ENCODE measurements at regions not wholly inside any gene's neighbourhood (a gene's known extent, or its start where the extent isn't known, plus 50 kb on each side); places are given as distances from the start of the nearest gene placed in this dataset.

- Histone ChIP-seq H3K27me3 (replicated peaks; ENCODE audit: insufficient read depth, low read depth, low read length, poor library complexity) (no peaks in the 10 kb centered on the region), H3K36me3 (ENCODE audit: insufficient read depth, low read length, poor library complexity, severe bottlenecking) (no peaks in the 10 kb centered on the region), H3K4me1 (ENCODE audit: insufficient read depth, low read length, poor library complexity, severe bottlenecking) (peaks cover under 1% of the 10 kb centered on the region), H3K27ac (ENCODE audit: low read depth, low read length, poor library complexity, severe bottlenecking) (no peak overlapping the region), H3K9me3 (ENCODE audit: low read depth, low read length, poor library complexity, severe bottlenecking) (no peaks in the 10 kb centered on the region), H3K4me3 (ENCODE audit: low read depth, low read length, poor library complexity, severe bottlenecking) (no peak overlapping the region)
- DNase-seq (ENCODE audit: low spot score) = no peak
- POLR2A ChIA-PET (ENCODE audit: low non-redundant PET) = no interaction called here
- TF ChIP-seq, protein P1, sequence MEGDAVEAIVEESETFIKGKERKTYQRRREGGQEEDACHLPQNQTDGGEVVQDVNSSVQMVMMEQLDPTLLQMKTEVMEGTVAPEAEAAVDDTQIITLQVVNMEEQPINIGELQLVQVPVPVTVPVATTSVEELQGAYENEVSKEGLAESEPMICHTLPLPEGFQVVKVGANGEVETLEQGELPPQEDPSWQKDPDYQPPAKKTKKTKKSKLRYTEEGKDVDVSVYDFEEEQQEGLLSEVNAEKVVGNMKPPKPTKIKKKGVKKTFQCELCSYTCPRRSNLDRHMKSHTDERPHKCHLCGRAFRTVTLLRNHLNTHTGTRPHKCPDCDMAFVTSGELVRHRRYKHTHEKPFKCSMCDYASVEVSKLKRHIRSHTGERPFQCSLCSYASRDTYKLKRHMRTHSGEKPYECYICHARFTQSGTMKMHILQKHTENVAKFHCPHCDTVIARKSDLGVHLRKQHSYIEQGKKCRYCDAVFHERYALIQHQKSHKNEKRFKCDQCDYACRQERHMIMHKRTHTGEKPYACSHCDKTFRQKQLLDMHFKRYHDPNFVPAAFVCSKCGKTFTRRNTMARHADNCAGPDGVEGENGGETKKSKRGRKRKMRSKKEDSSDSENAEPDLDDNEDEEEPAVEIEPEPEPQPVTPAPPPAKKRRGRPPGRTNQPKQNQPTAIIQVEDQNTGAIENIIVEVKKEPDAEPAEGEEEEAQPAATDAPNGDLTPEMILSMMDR (conservative IDR thresholded peaks at IDR 0.05; ENCODE audit: low read depth, low read length) = no peak
- TF ChIP-seq EZH2 (IDR thresholded peaks at IDR 0.05; ENCODE audit: borderline replicate concordance, low read depth, low read length, poor library complexity, severe bottlenecking) = no peak
- no TSS peak for BruUV-seq (replicated peaks)
- intact Hi-C loops (cut with micrococcal nuclease; ENCODE audit: unreplicated experiment) = no loop called here
- CTCF ChIA-PET = no interaction called here
These were observed 71.1 kb upstream of the KLF12 start for GRCh38 chr13:74205313-74205690.

- Histone ChIP-seq H3K36me3 (ENCODE audit: insufficient read depth, low read length, poor library complexity, severe bottlenecking) (no peaks in the 10 kb centered on the region), H3K4me3 (ENCODE audit: low read depth, low read length, poor library complexity, severe bottlenecking) (no peak overlapping the region), H3K9me3 (ENCODE audit: low read depth, low read length, poor library complexity, severe bottlenecking) (no peaks in the 10 kb centered on the region), H3K27ac (ENCODE audit: low read depth, low read length, poor library complexity, severe bottlenecking) (no peak overlapping the region), H3K27me3 (replicated peaks; ENCODE audit: insufficient read depth, low read depth, low read length, poor library complexity) (no peaks in the 10 kb centered on the region), H3K4me1 (ENCODE audit: insufficient read depth, low read length, poor library complexity, severe bottlenecking) (no peaks in the 10 kb centered on the region)
- BruUV-seq (replicated peaks) = no TSS peak
- TF ChIP-seq, protein P1 (conservative IDR thresholded peaks at IDR 0.05; ENCODE audit: low read depth, low read length) = no peak
- no peak for TF ChIP-seq EZH2 (IDR thresholded peaks at IDR 0.05; ENCODE audit: borderline replicate concordance, low read depth, low read length, poor library complexity, severe bottlenecking)
- ChIA-PET POLR2A (ENCODE audit: low non-redundant PET) (no interaction called here), CTCF (no interaction called here)
- no peak for DNase-seq (ENCODE audit: low spot score)
- intact Hi-C loops (cut with micrococcal nuclease; ENCODE audit: unreplicated experiment) = no loop called here
These were observed 70.6 kb upstream of the KLF12 start for GRCh38 chr13:74204602-74205312.

DNA sequence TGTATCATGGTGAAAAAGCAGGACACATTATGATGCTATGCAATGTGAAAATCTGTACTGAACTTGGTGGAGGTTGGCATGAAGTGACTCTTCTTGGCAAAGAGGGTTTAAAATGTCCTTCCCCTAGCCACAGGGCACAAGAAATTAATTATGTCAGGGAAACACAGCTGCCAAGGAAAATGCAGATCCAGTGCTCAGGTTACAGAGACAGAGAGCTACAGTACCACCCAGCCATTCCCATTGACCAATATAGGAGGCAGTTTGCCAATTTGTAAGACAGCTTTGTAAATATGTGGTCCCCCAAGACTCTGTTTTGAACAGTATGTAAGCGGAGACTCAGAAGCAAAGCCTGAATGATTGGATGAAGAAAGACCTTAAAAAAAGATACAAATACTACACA lies 69.4 kb upstream of the KLF12 start:
- Histone ChIP-seq H3K4me3 (ENCODE audit: low read depth, low read length, poor library complexity, severe bottlenecking) (no peak overlapping the region), H3K27me3 (replicated peaks; ENCODE audit: insufficient read depth, low read depth, low read length, poor library complexity) (no peaks in the 10 kb centered on the region), H3K9me3 (ENCODE audit: low read depth, low read length, poor library complexity, severe bottlenecking) (no peaks in the 10 kb centered on the region), H3K4me1 (ENCODE audit: insufficient read depth, low read length, poor library complexity, severe bottlenecking) (no peaks in the 10 kb centered on the region), H3K27ac (ENCODE audit: low read depth, low read length, poor library complexity, severe bottlenecking) (no peak overlapping the region), H3K36me3 (ENCODE audit: insufficient read depth, low read length, poor library complexity, severe bottlenecking) (no peaks in the 10 kb centered on the region)
- DNase-seq (ENCODE audit: low spot score) = no peak
- TF ChIP-seq, protein P1 (conservative IDR thresholded peaks at IDR 0.05; ENCODE audit: low read depth, low read length) = no peak
- TF ChIP-seq EZH2 (IDR thresholded peaks at IDR 0.05; ENCODE audit: borderline replicate concordance, low read depth, low read length, poor library complexity, severe bottlenecking) = no peak
- ChIA-PET POLR2A (ENCODE audit: low non-redundant PET) (no interaction called here), CTCF (no interaction called here)
- no TSS peak for BruUV-seq (replicated peaks)
- intact Hi-C loops (cut with micrococcal nuclease; ENCODE audit: unreplicated experiment) = no loop called here
